HCT116 (cell line): ENCODE measurements at regions not wholly inside any gene's neighbourhood (a gene's known extent, or its start where the extent isn't known, plus 50 kb on each side); places are given as distances from the start of the nearest gene placed in this dataset.

Experiments
- CTCF ChIP-seq, 3 experiments: fragments of 200-600 bp in 1 of 3; sonication (generic) in 1 of 3; IDR thresholded peaks in 2 of 3; conservative IDR thresholded peaks in 1 of 3; 2 replicates each; pipeline ENCODE4 v1.5.1; 2012 to 2017; ENCODE audit warnings: low read depth in 2 of 3, low read length in 2 of 3, antibody characterized with exemption in 1 of 3, borderline replicate concordance in 1 of 3, control low read depth in 1 of 3, mild to moderate bottlenecking in 1 of 3, mixed read lengths in 1 of 3, mixed run types in 1 of 3, moderate library complexity in 1 of 3; ENCODE audit not compliant: insufficient read depth in 1 of 3
- EZH2 ChIP-seq: fragments of 200-600 bp; sonication (generic); IDR thresholded peaks from 2 replicates; pipeline ENCODE4 v1.6.1; 2017; ENCODE audit warnings: antibody characterized with exemption, mixed run types
- YY1 ChIP-seq: IDR thresholded peaks from 2 replicates; pipeline ENCODE4 v1.6.1; 2011; ENCODE audit warnings: low read length, low read depth, moderate library complexity, mild to moderate bottlenecking; ENCODE audit not compliant: insufficient replicate concordance; ENCODE audit errors: extremely low read depth

- TF ChIP-seq YY1 (no peak), CTCF (IDR thresholded peaks at IDR 0.05 in 2 of 3, conservative IDR thresholded peaks at IDR 0.05 in 1 of 3; ENCODE audit: borderline replicate concordance in 1 of 3, insufficient read depth in 1 of 3, low read depth in 2 of 3, low read length in 2 of 3) (no peak), EZH2 (no peak)
These were observed 59.0 kb upstream of the KCND3 start for GRCh38 chr1:112048421-112048820.
